Endothelial cell of umbilical vein (primary cell): ENCODE measurements at regions not wholly inside any gene's neighbourhood (a gene's known extent, or its start where the extent isn't known, plus 50 kb on each side); places are given as distances from the start of the nearest gene placed in this dataset.

Experiments
- BruUV-seq: library from RNA; stranded (reverse); fragments of 400-500 nt; replicated peaks from 2 replicates; lab custom pipeline; 2021; lab: Mats Ljungman, UMichigan
- CTCF ChIA-PET: fragments of 300-600, 350-600 bp; sonication (Branson Sonifier 250); formaldehyde crosslinking; loops from one replicate; lab custom pipeline; 2021; ENCODE audit warnings: antibody characterized with exemption, inconsistent platforms; lab: Charles Lee
- POLR2A ChIA-PET: fragments of 300-600, 350-600 bp; sonication (Branson Sonifier 250); formaldehyde crosslinking; loops from one replicate; lab custom pipeline; 2021; ENCODE audit warnings: antibody characterized with exemption, inconsistent platforms; lab: Charles Lee
- DNase-seq: peaks from one replicate; pipeline ENCODE4 v3.0.0-alpha.2; 2011; ENCODE audit warnings: low read depth, low spot score
- FAIRE-seq: peaks from 2 replicates; lab custom pipeline; 2011; peaks lifted over from hg19 to GRCh38; lab: Jason Lieb, UNC
- H2AFZ ChIP-seq: 2 replicates; pipeline ENCODE4 v1.6.0; 2012; ENCODE audit warnings: low read depth, low read length, control low read depth, inconsistent platforms
- H3K27ac ChIP-seq: 2 replicates; pipeline ENCODE4 v1.5.1; 2011; ENCODE audit warnings: low read depth, mild to moderate bottlenecking, control low read depth, low read length, moderate library complexity; ENCODE audit not compliant: insufficient read depth
- H3K27me3 ChIP-seq, 2 experiments: 2 replicates each; pipeline versions ENCODE4 v1.6.0 to v1.6.1; 2011; ENCODE audit warnings: low read length in 2 of 2, mixed read lengths in 1 of 2; ENCODE audit not compliant: control insufficient read depth in 2 of 2, insufficient read depth in 2 of 2
- H3K36me3 ChIP-seq, 2 experiments: 2 replicates in 1 of 2; 3 replicates in 1 of 2; pipeline ENCODE4 v1.5.1; 2011; ENCODE audit warnings: low read length in 2 of 2, mild to moderate bottlenecking in 1 of 2, moderate library complexity in 1 of 2; ENCODE audit not compliant: control insufficient read depth in 2 of 2, insufficient read depth in 2 of 2; ENCODE audit errors: extremely low read depth in 1 of 2
- H3K4me1 ChIP-seq: 3 replicates; pipeline ENCODE4 v1.5.1; 2011; ENCODE audit warnings: mild to moderate bottlenecking, low read length; ENCODE audit not compliant: control insufficient read depth, insufficient read depth; ENCODE audit errors: extremely low read depth
- H3K4me2 ChIP-seq: 2 replicates; pipeline ENCODE4 v1.6.1; 2011; ENCODE audit warnings: low read length, control low read depth, mixed read lengths; ENCODE audit not compliant: insufficient read depth
- H3K4me3 ChIP-seq, 3 experiments: fragments of 200-600 bp in 1 of 3; sonication (generic), shearing (Covaris generic) in 1 of 3; replicated peaks in 1 of 3; 2 replicates each; pipeline ENCODE4 v1.5.1; 2011 to 2016; ENCODE audit warnings: control low read depth in 3 of 3, low read length in 3 of 3, mild to moderate bottlenecking in 2 of 3, inconsistent platforms in 1 of 3, low read depth in 1 of 3, moderate library complexity in 1 of 3; ENCODE audit not compliant: insufficient read depth in 1 of 3
- H3K79me2 ChIP-seq: 2 replicates; pipeline ENCODE4 v1.6.0; 2012; ENCODE audit warnings: low read length, inconsistent platforms; ENCODE audit not compliant: control insufficient read depth, insufficient read depth
- H3K9ac ChIP-seq: replicated peaks from 2 replicates; pipeline ENCODE3; 2011; ENCODE audit warnings: low read length, control low read depth; ENCODE audit not compliant: insufficient read depth; ENCODE audit errors: extremely low read depth
- H3K9me1 ChIP-seq: replicated peaks from 3 replicates; pipeline ENCODE4 v1.6.0; 2011; ENCODE audit warnings: mild to moderate bottlenecking, low read length; ENCODE audit not compliant: control insufficient read depth, insufficient read depth; ENCODE audit errors: extremely low read depth
- H3K9me3 ChIP-seq: replicated peaks from 2 replicates; pipeline ENCODE4 v1.5.1; 2012; ENCODE audit warnings: low read length, inconsistent platforms; ENCODE audit not compliant: control insufficient read depth, insufficient read depth
- H4K20me1 ChIP-seq: replicated peaks from 2 replicates; pipeline ENCODE3; 2011; ENCODE audit warnings: mild to moderate bottlenecking, low read length; ENCODE audit not compliant: control insufficient read depth, insufficient read depth; ENCODE audit errors: extremely low read depth
- EZH2 ChIP-seq: IDR thresholded peaks from 2 replicates; pipeline ENCODE4 v1.6.1; 2012; ENCODE audit warnings: borderline replicate concordance, low read depth, mild to moderate bottlenecking, moderate library complexity, low read length, inconsistent platforms; ENCODE audit not compliant: severe bottlenecking
- FOS ChIP-seq: IDR thresholded peaks from 2 replicates; pipeline ENCODE4 v1.6.1; 2011; ENCODE audit warnings: mild to moderate bottlenecking, low read length, moderate library complexity, borderline replicate concordance; ENCODE audit not compliant: insufficient read depth
- GATA2 ChIP-seq: IDR thresholded peaks from 2 replicates; pipeline ENCODE4 v1.7.0; 2011; ENCODE audit warnings: low read depth, mild to moderate bottlenecking, moderate library complexity, mixed read lengths, low read length; ENCODE audit not compliant: insufficient read length, insufficient read depth
- JUN ChIP-seq: IDR thresholded peaks from 2 replicates; pipeline ENCODE4 v1.6.1; 2011; ENCODE audit warnings: borderline replicate concordance, low read depth; ENCODE audit not compliant: insufficient read length, insufficient read depth
- MYC ChIP-seq: IDR thresholded peaks from one replicate; pipeline ENCODE4 v1.6.1; 2011; ENCODE audit warnings: mild to moderate bottlenecking, low read depth, low read length
- POLR2A ChIP-seq: IDR thresholded peaks from 2 replicates; pipeline ENCODE4 v1.6.1; 2012; ENCODE audit warnings: low read depth, mild to moderate bottlenecking, control low read depth, low read length
- POLR2AphosphoS5 ChIP-seq: IDR thresholded peaks from 2 replicates; pipeline ENCODE4 v1.6.1; 2012; ENCODE audit warnings: low read depth, mild to moderate bottlenecking, control low read depth, low read length, moderate library complexity; ENCODE audit not compliant: insufficient read depth
- dilution Hi-C: fragments of 300-500 bp; cut with MboI; formaldehyde crosslinking; loops from one replicate; pipeline ENCODE4 v1.15.0; 2019; ENCODE audit warnings: low sequenced_read_pairs; ENCODE audit not compliant: extremely low pct_ligation_motif_present
- intact Hi-C: fragments of 100-400 bp; cut with micrococcal nuclease; formaldehyde crosslinking; loops from one replicate; pipeline ENCODE4 v1.10.0; 2022
- TF ChIP-seq, protein P1 (sequence below): IDR thresholded peaks from 2 replicates; pipeline ENCODE4 v1.6.1; 2011; ENCODE audit not compliant: insufficient read depth, insufficient read length
- TF ChIP-seq, protein P2 (sequence below), 2 donors: IDR thresholded peaks; 1 replicate in 1 of 2; 2 replicates in 1 of 2; pipeline ENCODE4 v1.5.1; 2011; ENCODE audit warnings: low read length in 2 of 2, mild to moderate bottlenecking in 2 of 2, moderate library complexity in 2 of 2, control low read depth in 1 of 2, inconsistent platforms in 1 of 2, low read depth in 1 of 2; ENCODE audit not compliant: insufficient read depth in 1 of 2; ENCODE audit errors: extremely low read depth in 1 of 2

DNA sequence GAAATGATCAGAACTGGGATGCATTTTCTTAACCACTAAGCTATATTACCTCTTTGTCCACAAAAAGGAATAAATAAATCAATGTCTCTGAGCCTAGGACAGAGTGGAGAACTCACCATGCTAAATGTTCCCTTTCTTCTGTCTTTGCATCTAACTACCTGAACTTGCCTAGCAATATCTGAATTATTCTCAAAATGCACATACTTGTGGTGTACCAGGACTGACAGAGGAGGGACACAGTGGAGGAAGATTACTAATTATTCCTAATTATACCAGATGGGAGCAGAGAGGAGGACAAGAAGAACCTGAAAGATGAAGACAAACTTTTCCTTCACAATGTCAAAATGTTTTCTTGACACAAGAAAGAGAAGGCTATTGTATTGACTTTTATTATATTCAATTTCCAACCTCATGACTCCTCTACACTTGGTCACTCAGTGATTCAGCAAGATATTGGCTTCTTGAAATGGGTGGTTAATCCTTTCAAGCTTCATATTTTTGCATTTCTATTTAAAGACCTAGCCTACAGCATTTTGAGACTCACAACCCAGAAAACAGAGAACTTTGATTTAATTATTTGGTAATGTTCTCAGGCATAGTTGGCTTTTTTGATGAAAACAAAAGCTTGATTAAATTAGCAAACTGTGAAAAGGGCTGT, 117.2 kb upstream of the LRFN5 start:
- H3K4me2 ChIP-seq = no peak overlapping the region
- no peaks in the 10 kb centered on the region for H3K79me2 ChIP-seq
- no peak overlapping the region for H3K4me3 ChIP-seq
- H3K27me3 ChIP-seq = no peaks in the 10 kb centered on the region
- H3K27ac ChIP-seq = no peak overlapping the region
- no peaks in the 10 kb centered on the region for H4K20me1 ChIP-seq
- dilution Hi-C loops (no loop called here), intact Hi-C loops (no loop called here)
- no peaks in the 10 kb centered on the region for H3K9me1 ChIP-seq
- no peaks in the 10 kb centered on the region for H3K36me3 ChIP-seq
- H2AFZ ChIP-seq = no peak overlapping the region
- ChIA-PET CTCF (no interaction called here), POLR2A (no interaction called here)
- DNase-seq = no peak
- H3K9ac ChIP-seq = no peak overlapping the region
- H3K4me1 ChIP-seq = no peaks in the 10 kb centered on the region
- no TSS peak for BruUV-seq
- FAIRE-seq = no peak
- H3K9me3 ChIP-seq = peaks cover 4% of the 10 kb centered on the region
- TF ChIP-seq, protein P1, sequence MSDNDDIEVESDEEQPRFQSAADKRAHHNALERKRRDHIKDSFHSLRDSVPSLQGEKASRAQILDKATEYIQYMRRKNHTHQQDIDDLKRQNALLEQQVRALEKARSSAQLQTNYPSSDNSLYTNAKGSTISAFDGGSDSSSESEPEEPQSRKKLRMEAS = no peak
- TF ChIP-seq POLR2AphosphoS5 = no peak
- TF ChIP-seq POLR2A = no peak
- no peak for TF ChIP-seq MYC
- no peak for TF ChIP-seq JUN
- TF ChIP-seq, protein P2, sequence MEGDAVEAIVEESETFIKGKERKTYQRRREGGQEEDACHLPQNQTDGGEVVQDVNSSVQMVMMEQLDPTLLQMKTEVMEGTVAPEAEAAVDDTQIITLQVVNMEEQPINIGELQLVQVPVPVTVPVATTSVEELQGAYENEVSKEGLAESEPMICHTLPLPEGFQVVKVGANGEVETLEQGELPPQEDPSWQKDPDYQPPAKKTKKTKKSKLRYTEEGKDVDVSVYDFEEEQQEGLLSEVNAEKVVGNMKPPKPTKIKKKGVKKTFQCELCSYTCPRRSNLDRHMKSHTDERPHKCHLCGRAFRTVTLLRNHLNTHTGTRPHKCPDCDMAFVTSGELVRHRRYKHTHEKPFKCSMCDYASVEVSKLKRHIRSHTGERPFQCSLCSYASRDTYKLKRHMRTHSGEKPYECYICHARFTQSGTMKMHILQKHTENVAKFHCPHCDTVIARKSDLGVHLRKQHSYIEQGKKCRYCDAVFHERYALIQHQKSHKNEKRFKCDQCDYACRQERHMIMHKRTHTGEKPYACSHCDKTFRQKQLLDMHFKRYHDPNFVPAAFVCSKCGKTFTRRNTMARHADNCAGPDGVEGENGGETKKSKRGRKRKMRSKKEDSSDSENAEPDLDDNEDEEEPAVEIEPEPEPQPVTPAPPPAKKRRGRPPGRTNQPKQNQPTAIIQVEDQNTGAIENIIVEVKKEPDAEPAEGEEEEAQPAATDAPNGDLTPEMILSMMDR (IDR thresholded peaks at IDR 0.05; ENCODE audit: extremely low read depth in 1 of 2, insufficient read depth in 1 of 2, low read depth in 1 of 2, low read length in 2 of 2) = no peak
- no peak for TF ChIP-seq EZH2
- no peak for TF ChIP-seq GATA2
- TF ChIP-seq FOS = no peak
